Tibial nerve (tissue), 4 donors: ENCODE measurements at regions not wholly inside any gene's neighbourhood (a gene's known extent, or its start where the extent isn't known, plus 50 kb on each side); places are given as distances from the start of the nearest gene placed in this dataset.

Source experiments
- EP300 ChIP-seq, 2 donors: sonication (generic); formaldehyde crosslinking; IDR thresholded peaks; one replicate each; pipeline ENCODE4 v1.6.1; 2017; ENCODE audit warnings: antibody characterized with exemption in 2 of 2, mild to moderate bottlenecking in 1 of 2
- POLR2A ChIP-seq, 2 donors: fragments of 450-650 bp; IDR thresholded peaks; one replicate each; pipeline ENCODE4 v1.6.1; 2017; ENCODE audit warnings: antibody characterized with exemption in 2 of 2, mild to moderate bottlenecking in 2 of 2, moderate library complexity in 2 of 2
- TF ChIP-seq, protein P1 (sequence below), 5 experiments: fragments of 200-600 bp in 3 of 5; fragments of 450-650 bp in 2 of 5; sonication (generic) in 3 of 5; IDR thresholded peaks; one replicate each; pipeline ENCODE4 v1.5.1; 2016 to 2019; ENCODE audit warnings: antibody characterized with exemption in 5 of 5, mild to moderate bottlenecking in 3 of 5, moderate library complexity in 2 of 5

DNA sequence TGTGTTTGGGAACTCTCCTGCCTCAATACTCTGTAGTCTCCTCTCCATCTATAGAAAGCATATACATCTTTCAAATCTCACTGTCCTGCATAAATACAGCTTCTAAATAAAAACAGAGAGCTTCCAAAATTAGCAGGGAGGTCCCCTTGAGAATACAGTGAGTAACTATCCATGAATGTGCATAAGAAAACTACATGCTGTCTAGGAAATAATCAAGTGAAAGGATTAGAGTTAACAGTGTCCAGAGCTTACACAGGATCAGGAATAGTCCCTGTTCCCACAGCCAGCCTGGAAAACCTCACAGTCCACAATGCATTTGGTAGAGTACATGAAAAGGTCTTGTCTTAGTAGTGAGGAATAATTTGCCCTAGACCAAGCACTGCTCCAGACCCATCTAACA, 123.0 kb upstream of the POU3F2 start:
- TF ChIP-seq, protein P1, sequence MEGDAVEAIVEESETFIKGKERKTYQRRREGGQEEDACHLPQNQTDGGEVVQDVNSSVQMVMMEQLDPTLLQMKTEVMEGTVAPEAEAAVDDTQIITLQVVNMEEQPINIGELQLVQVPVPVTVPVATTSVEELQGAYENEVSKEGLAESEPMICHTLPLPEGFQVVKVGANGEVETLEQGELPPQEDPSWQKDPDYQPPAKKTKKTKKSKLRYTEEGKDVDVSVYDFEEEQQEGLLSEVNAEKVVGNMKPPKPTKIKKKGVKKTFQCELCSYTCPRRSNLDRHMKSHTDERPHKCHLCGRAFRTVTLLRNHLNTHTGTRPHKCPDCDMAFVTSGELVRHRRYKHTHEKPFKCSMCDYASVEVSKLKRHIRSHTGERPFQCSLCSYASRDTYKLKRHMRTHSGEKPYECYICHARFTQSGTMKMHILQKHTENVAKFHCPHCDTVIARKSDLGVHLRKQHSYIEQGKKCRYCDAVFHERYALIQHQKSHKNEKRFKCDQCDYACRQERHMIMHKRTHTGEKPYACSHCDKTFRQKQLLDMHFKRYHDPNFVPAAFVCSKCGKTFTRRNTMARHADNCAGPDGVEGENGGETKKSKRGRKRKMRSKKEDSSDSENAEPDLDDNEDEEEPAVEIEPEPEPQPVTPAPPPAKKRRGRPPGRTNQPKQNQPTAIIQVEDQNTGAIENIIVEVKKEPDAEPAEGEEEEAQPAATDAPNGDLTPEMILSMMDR (IDR thresholded peaks at IDR 0.05): no peak
- TF ChIP-seq POLR2A (IDR thresholded peaks at IDR 0.05) (no peak), EP300 (IDR thresholded peaks at IDR 0.05) (no peak)
